GM12878 (cell line): ENCODE measurements at regions not wholly inside any gene's neighbourhood (a gene's known extent, or its start where the extent isn't known, plus 50 kb on each side); places are given as distances from the start of the nearest gene placed in this dataset.

Experiments used
- ATAC-seq: fragments of 200-7000 bp; cut with Tn5 transposase; 3 replicates; pipeline ENCODE4 v1.9.1; 2020; ENCODE audit warnings: mild to moderate bottlenecking, moderate library complexity
- BruUV-seq: library from RNA; stranded (reverse); fragments of 400-500 nt; replicated peaks from 2 replicates; lab custom pipeline; 2021; lab: Mats Ljungman, UMichigan
- CTCF ChIA-PET: fragments of 300-600 bp; sonication (Branson Sonifier 250); formaldehyde crosslinking; extraction: SDS; loops from one replicate; lab custom pipeline; 2021; ENCODE audit warnings: inconsistent platforms; lab: Yijun Ruan, JAX
- POLR2A ChIA-PET: fragments of 350-600 bp; formaldehyde crosslinking; extraction: SDS; loops from one replicate; lab custom pipeline; 2021; ENCODE audit warnings: inconsistent platforms; lab: Charles Lee
- RAD21 ChIA-PET: fragments of 300-600 bp; sonication (Branson Sonifier 250); formaldehyde crosslinking; loops from one replicate; lab custom pipeline; 2023; ENCODE audit warnings: antibody characterized with exemption; ENCODE audit not compliant: unreplicated experiment; lab: Charles Lee
- SMC1A ChIA-PET: fragments of 300-600 bp; sonication (Branson Sonifier 250); formaldehyde crosslinking; loops from one replicate; lab custom pipeline; 2023; ENCODE audit not compliant: unreplicated experiment, uncharacterized antibody; lab: Charles Lee
- DNase-seq: peaks from one replicate; pipeline ENCODE4 v3.0.0-alpha.2; 2011; ENCODE audit warnings: low read depth, low spot score
- FAIRE-seq: peaks from 3 replicates; lab custom pipeline; 2011; peaks lifted over from hg19 to GRCh38; lab: Jason Lieb, UNC
- H2AFZ ChIP-seq: 2 replicates; pipeline ENCODE4 v1.6.0; 2011; ENCODE audit warnings: low read depth, low read length, control low read depth; ENCODE audit not compliant: control insufficient read depth
- H3K27ac ChIP-seq: 2 replicates; pipeline ENCODE4 v1.5.1; 2011; ENCODE audit warnings: control low read depth; ENCODE audit not compliant: control insufficient read depth, insufficient read depth
- H3K27me3 ChIP-seq, 2 experiments: replicated peaks in 1 of 2; 2 replicates each; pipeline versions ENCODE4 v1.6.0 to v1.6.1; 2011; ENCODE audit warnings: low read length in 1 of 2; ENCODE audit not compliant: control insufficient read depth in 2 of 2, insufficient read depth in 2 of 2
- H3K36me3 ChIP-seq, 2 experiments: 2 replicates each; pipeline ENCODE4 v1.5.1; 2011; ENCODE audit warnings: low read length in 1 of 2; ENCODE audit not compliant: control insufficient read depth in 2 of 2, insufficient read depth in 2 of 2
- H3K4me1 ChIP-seq: 2 replicates; pipeline ENCODE4 v1.6.1; 2011; ENCODE audit warnings: mild to moderate bottlenecking, low read length, moderate library complexity, mixed read lengths; ENCODE audit not compliant: control insufficient read depth, insufficient read depth
- H3K4me2 ChIP-seq: 2 replicates; pipeline ENCODE4 v1.6.0; 2011; ENCODE audit warnings: control low read depth; ENCODE audit not compliant: control insufficient read depth, insufficient read depth
- H3K4me3 ChIP-seq: fragments of 200-600 bp; sonication (generic); 2 replicates; pipeline ENCODE4 v1.5.1; 2016
- H3K79me2 ChIP-seq: 2 replicates; pipeline ENCODE4 v1.6.0; 2011; ENCODE audit warnings: low read length; ENCODE audit not compliant: control insufficient read depth, insufficient read depth
- H3K9ac ChIP-seq: 2 replicates; pipeline ENCODE4 v1.8.0; 2011; ENCODE audit warnings: low read length, control low read depth, mixed read lengths; ENCODE audit not compliant: control insufficient read depth, insufficient read depth
- H3K9me3 ChIP-seq: replicated peaks from 3 replicates; pipeline ENCODE4 v1.5.1; 2011; ENCODE audit warnings: mild to moderate bottlenecking, low read length; ENCODE audit not compliant: control insufficient read depth, insufficient read depth
- H4K20me1 ChIP-seq: 2 replicates; pipeline ENCODE4 v1.6.0; 2011; ENCODE audit not compliant: control insufficient read depth, insufficient read depth
- ASH2L ChIP-seq: fragments of 300-600, 200-600 bp; sonication (generic); IDR thresholded peaks from 2 replicates; pipeline ENCODE4 v1.6.1; 2017; ENCODE audit warnings: low read depth, mild to moderate bottlenecking, borderline replicate concordance
- CEBPB ChIP-seq, 2 experiments: fragments of 150-350 bp in 1 of 2; IDR thresholded peaks; 2 replicates each; pipeline ENCODE4 v1.6.1; 2012 to 2014; ENCODE audit warnings: low read depth in 2 of 2, low read length in 2 of 2, borderline replicate concordance in 1 of 2, inconsistent platforms in 1 of 2
- CHD1 ChIP-seq: IDR thresholded peaks from 2 replicates; pipeline ENCODE4 v1.6.1; 2012; ENCODE audit warnings: low read depth, low read length, improper control_type of control experiment
- CUX1 ChIP-seq: IDR thresholded peaks from 2 replicates; pipeline ENCODE4 v1.6.1; 2012; ENCODE audit warnings: improper control_type of control experiment, low read depth, low read length; ENCODE audit not compliant: insufficient replicate concordance
- HDGF ChIP-seq: fragments of 450-650 bp; IDR thresholded peaks from 2 replicates; pipeline ENCODE4 v1.6.1; 2016; ENCODE audit warnings: antibody characterized with exemption
- MEF2B ChIP-seq: fragments of 450-650 bp; IDR thresholded peaks from 2 replicates; pipeline ENCODE4 v1.6.1; 2018; ENCODE audit warnings: mild to moderate bottlenecking, moderate library complexity; ENCODE audit not compliant: partially characterized antibody, poor library complexity, severe bottlenecking
- NBN ChIP-seq: fragments of 450-650 bp; IDR thresholded peaks from 2 replicates; pipeline ENCODE4 v1.6.1; 2016
- NFYA ChIP-seq: IDR thresholded peaks from 2 replicates; pipeline ENCODE4 v1.6.1; 2011; ENCODE audit warnings: low read depth, mild to moderate bottlenecking, low read length, improper control_type of control experiment, borderline replicate concordance
- NFYB ChIP-seq: IDR thresholded peaks from 2 replicates; pipeline ENCODE4 v1.6.1; 2011; ENCODE audit warnings: low read depth, mild to moderate bottlenecking, low read length, improper control_type of control experiment, moderate library complexity; ENCODE audit not compliant: insufficient read depth
- POLR2AphosphoS2 ChIP-seq: IDR thresholded peaks from 2 replicates; pipeline ENCODE4 v1.6.1; 2011; ENCODE audit warnings: low read depth, mild to moderate bottlenecking, low read length, improper control_type of control experiment, moderate library complexity
- PRDM15 ChIP-seq: fragments of 450-650 bp; formaldehyde crosslinking; IDR thresholded peaks from 2 replicates; pipeline ENCODE4 v1.4.0; 2020; ENCODE audit warnings: mild to moderate bottlenecking, moderate library complexity
- RELB ChIP-seq: fragments of 450-650 bp; IDR thresholded peaks from 2 replicates; pipeline ENCODE4 v1.6.1; 2017; ENCODE audit warnings: low read depth, mild to moderate bottlenecking, moderate library complexity
- TAF1 ChIP-seq: IDR thresholded peaks from 2 replicates; pipeline ENCODE4 v1.6.1; 2011; ENCODE audit warnings: mild to moderate bottlenecking, low read depth, low read length, borderline replicate concordance
- YY1 ChIP-seq: IDR thresholded peaks from 2 replicates; pipeline ENCODE4 v1.6.1; 2011; ENCODE audit warnings: low read depth, mild to moderate bottlenecking, low read length
- ZNF622 ChIP-seq: fragments of 450-650 bp; IDR thresholded peaks from 2 replicates; pipeline ENCODE4 v1.6.1; 2017; ENCODE audit warnings: mild to moderate bottlenecking, inconsistent platforms
- ZZZ3 ChIP-seq: IDR thresholded peaks from 2 replicates; pipeline ENCODE4 v1.6.1; 2011; ENCODE audit warnings: low read depth; ENCODE audit not compliant: control insufficient read depth, insufficient read length
- in situ Hi-C: fragments of 300-500 bp; cut with MboI; formaldehyde crosslinking; loops from 9 replicates; pipeline ENCODE4 v1.14.3; 2018; ENCODE audit warnings: mixed read lengths
- intact Hi-C: fragments of 100-400 bp; cut with micrococcal nuclease; formaldehyde crosslinking; loops from one replicate; pipeline ENCODE4 v1.14.2; 2022; ENCODE audit not compliant: unreplicated experiment

- DNase-seq (no peak), FAIRE-seq (no peak), ATAC-seq (no peak)
- Histone ChIP-seq H3K36me3 (no peaks in the 10 kb centered on the region), H3K4me2 (no peak overlapping the region), H4K20me1 (no peaks in the 10 kb centered on the region), H3K9ac (no peak overlapping the region), H3K9me3 (no peaks in the 10 kb centered on the region), H3K4me3 (no peak overlapping the region), H3K27me3 (no peaks in the 10 kb centered on the region), H3K27ac (no peak overlapping the region), H2AFZ (no peak overlapping the region), H3K79me2 (no peaks in the 10 kb centered on the region), H3K4me1 (no peaks in the 10 kb centered on the region)
- intact Hi-C loops, result no loop called here
- SMC1A ChIA-PET, result no interaction called here
- no TSS peak for BruUV-seq
- in situ Hi-C loops, result no loop called here
- POLR2A ChIA-PET, result no interaction called here
- CTCF ChIA-PET, result interaction anchor here (1.0 kb wide), 1 partner anchor 37 kb away, joined by 3 read pairs; no protein-coding TSS in a partner anchor
- RAD21 ChIA-PET, result no interaction called here
- no peak for TF ChIP-seq ZNF622
- no peak for TF ChIP-seq CHD1
- no peak for TF ChIP-seq YY1
- TF ChIP-seq CEBPB (IDR thresholded peaks at IDR 0.05; ENCODE audit: borderline replicate concordance in 1 of 2, low read depth in 2 of 2, low read length in 2 of 2), result no peak
- no peak for TF ChIP-seq NFYA
- no peak for TF ChIP-seq ASH2L
- TF ChIP-seq NBN, result no peak
- TF ChIP-seq PRDM15, result no peak
- TF ChIP-seq TAF1, result no peak
- no peak for TF ChIP-seq HDGF
- no peak for TF ChIP-seq RELB
- TF ChIP-seq NFYB, result no peak
- TF ChIP-seq POLR2AphosphoS2, result no peak
- TF ChIP-seq CUX1, result no peak
- TF ChIP-seq ZZZ3, result no peak
- no peak for TF ChIP-seq MEF2B
These were observed 109.8 kb upstream of the SNX2 start for GRCh38 chr5:122665051-122665450.
